CD4-positive, alpha-beta T cell treated with Interleukin-6 at 100 ng/mL for 8 hours (primary cell): ENCODE measurements at regions not wholly inside any gene's neighbourhood (a gene's known extent, or its start where the extent isn't known, plus 50 kb on each side); places are given as distances from the start of the nearest gene placed in this dataset.
"Not testable (repeated sequence)": the region's sequence is repeated elsewhere in the genome, so short reads cannot be mapped to it uniquely, and the experiment has no call there.

Experiments
- DNase-seq: peaks from one replicate; pipeline ENCODE4 v3.0.0-alpha.2; 2020; ENCODE audit warnings: mixed read lengths, low spot score

- no peak for DNase-seq
Observed at GRCh38 chr3:3446251-3446650, 266.8 kb upstream of the CRBN start.

DNA sequence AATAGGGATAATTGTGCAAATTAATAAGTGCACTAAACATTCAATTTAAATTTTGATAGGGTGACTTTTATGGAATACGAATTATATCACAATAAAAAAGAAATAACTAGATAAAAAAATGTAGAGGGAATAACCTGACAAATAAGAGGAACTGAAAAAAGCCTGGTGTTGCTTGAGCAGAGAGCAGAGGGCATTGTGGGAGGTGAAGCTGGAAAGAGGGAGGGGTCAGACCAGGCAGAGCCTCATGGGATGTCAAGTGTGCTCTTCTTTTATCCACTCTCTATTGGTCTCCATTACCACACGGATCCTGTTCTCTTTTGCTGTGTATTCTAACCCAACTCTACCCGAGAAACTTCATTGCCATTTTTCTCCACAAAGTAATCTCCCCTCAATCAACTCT, 264.0 kb upstream of the CRBN start:
- DNase-seq = no peak

GRCh38 chr3:3433711-3434110, 254.2 kb upstream of the CRBN start:
- DNase-seq = no peak

DNA sequence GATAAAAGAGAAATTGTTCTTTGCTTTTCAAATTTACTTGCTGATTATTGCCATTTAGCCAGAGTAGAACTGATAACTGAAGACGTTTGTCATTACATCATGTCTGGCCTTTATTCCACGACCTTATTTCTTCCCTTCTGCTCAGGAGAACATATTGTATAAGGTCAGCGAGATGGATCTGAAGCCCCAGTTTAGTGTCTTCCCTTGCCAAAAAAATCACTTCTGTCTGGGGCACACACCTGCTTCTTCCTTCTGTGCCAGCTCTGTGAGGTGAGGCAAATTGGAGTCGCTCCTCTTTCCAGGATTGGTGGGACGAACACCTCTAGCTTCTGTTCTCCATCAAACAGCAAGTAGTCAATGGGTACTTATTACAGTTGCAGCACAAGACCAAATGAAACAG, 250.3 kb upstream of the CRBN start:
- no peak for DNase-seq

DNA sequence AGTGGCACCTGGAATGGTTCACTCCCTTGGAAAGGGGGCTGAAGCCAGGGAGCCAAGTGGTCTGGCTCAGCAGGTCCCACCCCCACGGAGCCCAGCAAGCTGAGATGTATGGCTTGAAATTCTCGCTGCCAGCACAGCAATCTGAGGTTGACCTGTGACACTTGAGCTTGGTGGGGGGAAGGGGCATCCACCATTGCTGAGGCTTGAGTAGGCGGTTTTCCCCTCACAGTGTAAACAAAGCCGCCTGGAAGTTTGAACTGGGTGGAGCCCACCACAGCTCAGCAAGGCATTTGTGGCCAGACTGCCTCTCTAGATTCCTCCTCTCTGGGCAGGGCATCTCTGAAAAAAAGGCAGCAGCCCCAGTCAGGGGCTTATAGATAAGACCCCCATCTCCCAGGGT, 228.2 kb upstream of the CRBN start:
- DNase-seq = not testable (repeated sequence)

- DNase-seq = no peak
Observed at GRCh38 chr3:3405131-3405530, 225.6 kb upstream of the CRBN start.

GRCh38 chr3:3403700-3404099, 224.2 kb upstream of the CRBN start:
- DNase-seq = no peak

- no peak for DNase-seq
Observed at GRCh38 chr3:3392946-3393345, 213.5 kb upstream of the CRBN start.

DNA sequence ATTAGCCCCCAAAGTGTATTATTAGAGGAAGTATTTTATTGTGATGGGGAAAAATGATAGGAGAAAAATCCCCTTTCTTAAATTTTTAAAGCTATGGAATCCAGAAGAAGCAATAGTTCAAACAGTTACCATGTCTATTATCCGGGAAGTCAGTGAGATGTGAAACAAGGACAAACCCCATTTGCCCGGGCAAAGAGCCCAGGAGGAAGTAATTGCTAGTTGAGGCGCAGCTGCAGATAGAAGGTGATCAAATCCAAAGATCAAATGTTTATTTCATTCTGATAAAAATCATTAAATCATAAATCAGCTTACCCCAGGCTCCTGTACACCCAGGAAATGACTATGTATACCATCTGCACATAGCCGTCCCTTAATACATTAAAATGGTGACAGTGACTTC, 204.0 kb upstream of the CRBN start:
- no peak for DNase-seq

- no peak for DNase-seq
Observed at GRCh38 chr3:3372210-3372777, 192.8 kb upstream of the CRBN start.

GRCh38 chr3:3368306-3368705, 188.8 kb upstream of the CRBN start:
- DNase-seq = no peak

DNA sequence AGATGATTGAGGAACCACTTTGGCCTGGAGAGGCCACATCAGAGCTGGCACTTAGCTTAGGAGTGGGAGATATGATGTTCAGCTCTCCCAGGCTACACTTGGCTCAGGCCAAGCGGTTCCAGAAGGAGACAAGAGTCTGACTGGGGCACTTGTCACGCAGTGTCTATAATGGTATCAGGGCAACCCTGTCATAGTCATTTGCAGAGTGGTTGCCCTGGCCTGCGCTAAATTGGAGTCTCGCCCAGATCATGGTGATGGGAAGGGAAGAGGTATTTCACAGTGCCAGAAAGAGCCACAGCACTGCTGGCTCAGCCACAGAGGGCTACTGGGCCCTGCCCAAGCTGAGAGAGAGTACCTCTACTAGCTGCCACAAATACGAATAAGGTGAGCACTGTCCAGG, 186.9 kb upstream of the CRBN start:
- no peak for DNase-seq

DNA sequence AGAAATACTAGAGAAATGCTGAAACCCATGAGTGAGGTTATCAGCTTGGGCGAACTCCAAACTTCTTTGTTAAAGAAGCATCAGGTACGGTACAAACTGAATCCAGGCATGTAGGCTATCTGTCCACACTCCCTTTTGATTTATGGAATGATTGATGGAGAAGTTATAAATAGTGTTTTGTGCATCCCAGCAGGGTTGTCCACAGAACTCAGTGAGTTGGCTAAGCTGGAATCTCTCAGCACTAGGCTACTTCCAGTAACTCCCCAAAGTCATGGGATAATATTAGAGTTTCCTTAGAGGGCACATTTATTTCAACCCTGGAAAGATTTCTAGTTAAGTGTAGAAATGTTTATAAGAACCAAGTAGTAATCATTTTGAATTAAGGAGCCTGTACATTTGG, 186.2 kb upstream of the CRBN start:
- no peak for DNase-seq

DNA sequence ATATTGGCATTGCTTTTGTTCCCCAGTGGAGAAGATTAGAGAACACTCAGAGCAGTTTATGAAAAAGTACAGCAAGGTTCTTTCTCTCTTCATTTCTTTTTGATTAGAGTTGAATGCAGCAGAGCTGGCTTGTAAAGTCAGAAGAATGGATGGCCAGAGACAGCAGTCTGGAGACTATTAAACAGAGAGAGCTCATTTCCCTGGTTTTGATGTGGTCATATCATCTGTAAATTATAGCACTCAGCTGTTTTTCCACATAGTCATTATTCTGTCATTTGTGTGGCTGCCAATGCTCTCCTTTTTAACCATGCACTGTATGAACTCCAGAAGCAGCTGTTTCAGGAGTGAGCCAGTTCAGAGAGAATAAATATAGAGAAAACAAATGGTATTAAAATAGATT, 177.4 kb upstream of the CRBN start:
- no peak for DNase-seq

- no peak for DNase-seq
Observed at GRCh38 chr3:3355442-3355841, 176.0 kb upstream of the CRBN start.

- no peak for DNase-seq
Observed at GRCh38 chr3:3353153-3353552, 173.7 kb upstream of the CRBN start.

- no peak for DNase-seq
Observed at GRCh38 chr3:3351226-3351625, 171.7 kb upstream of the CRBN start.

- not testable (repeated sequence) for DNase-seq
Observed at GRCh38 chr3:3347056-3347455, 167.6 kb upstream of the CRBN start.

- DNase-seq = no peak
Observed at GRCh38 chr3:3346556-3346955, 167.1 kb upstream of the CRBN start.

DNA sequence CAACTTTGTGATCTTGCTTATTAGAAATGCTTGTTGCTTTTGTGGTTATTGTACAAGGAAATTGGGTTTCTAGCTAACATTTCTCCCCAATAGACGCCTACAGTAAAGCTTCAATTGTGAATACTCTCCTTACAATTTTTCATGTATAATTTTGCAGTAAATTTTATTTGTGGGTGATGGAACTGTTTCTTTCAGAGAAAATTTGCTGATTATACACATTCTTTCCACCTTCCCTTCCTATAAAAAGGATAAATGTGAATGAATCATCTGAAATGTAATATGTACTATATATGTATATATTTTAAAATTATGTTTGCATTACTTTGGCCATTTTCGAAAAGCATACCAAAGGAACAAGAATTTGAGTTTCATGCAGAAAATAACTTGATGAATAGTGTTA, 162.7 kb upstream of the CRBN start:
- no peak for DNase-seq

DNA sequence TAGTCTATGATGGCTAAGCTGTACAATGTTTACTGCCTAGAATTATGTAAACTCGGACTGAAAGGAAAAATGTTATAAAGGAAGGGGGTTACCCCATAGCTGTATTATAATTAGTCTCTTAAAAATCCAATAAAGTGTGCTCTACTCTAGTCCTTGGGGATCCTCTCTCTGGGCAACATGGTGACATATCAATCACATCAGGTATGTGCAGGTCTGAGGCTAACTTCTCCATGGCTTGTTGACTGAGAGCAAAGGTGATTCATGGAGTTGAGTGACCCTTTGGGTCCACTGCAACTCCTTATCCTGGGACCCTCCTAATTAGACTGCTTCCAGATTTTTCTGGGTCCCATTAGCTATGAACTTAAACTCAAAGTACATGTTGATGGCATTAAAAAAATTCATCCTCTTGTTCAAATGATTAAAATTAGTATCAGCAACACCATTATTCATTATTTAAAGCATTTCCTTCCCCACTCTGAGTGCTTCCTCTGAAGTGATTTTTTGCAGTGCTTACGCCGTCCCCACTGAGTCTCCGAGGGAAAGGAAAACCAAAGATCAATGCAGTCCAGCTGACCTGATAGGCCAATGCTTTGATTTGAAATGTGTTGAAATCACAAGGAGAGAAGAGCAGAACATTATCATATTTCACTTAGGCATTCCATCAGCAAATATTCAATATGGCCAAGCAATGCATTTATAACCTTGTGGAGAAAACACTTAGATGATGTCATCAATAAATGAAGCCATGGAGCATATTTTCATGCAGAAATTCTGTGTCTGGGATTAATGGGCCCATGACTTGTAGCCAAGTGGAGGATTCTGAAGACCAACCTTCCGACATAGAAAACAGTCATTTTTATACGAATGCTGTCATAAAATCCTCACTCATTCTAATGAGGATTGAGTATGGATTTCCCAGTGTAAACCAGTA, 161.7 kb upstream of the CRBN start:
- DNase-seq = no peak

GRCh38 chr3:3340526-3340925, 161.0 kb upstream of the CRBN start:
- no peak for DNase-seq

GRCh38 chr3:3335903-3336302, 156.4 kb upstream of the CRBN start:
- no peak for DNase-seq

GRCh38 chr3:3334491-3334890, 155.0 kb upstream of the CRBN start:
- no peak for DNase-seq
